AG20443 (cell line): ENCODE measurements at regions not wholly inside any gene's neighbourhood (a gene's known extent, or its start where the extent isn't known, plus 50 kb on each side); places are given as distances from the start of the nearest gene placed in this dataset.

Experiments used
- DNase-seq: peaks from one replicate; pipeline ENCODE4 v3.0.0; 2012; ENCODE audit warnings: low spot score, mixed read lengths

GRCh38 chr15:96390986-96391385 lies 60.5 kb downstream of the NR2F2 start:
- no peak for DNase-seq

GRCh38 chr15:96392380-96393208 lies 62.1 kb downstream of the NR2F2 start:
- no peak for DNase-seq

GRCh38 chr15:96393209-96393513 lies 62.7 kb downstream of the NR2F2 start:
- no peak for DNase-seq

- DNase-seq, result no peak
Observed at GRCh38 chr15:96395687-96396086, 65.2 kb downstream of the NR2F2 start.

- no peak for DNase-seq
Observed at GRCh38 chr15:96398776-96399175, 68.3 kb downstream of the NR2F2 start.

- DNase-seq, result no peak
Observed at GRCh38 chr15:96402403-96402802, 71.9 kb downstream of the NR2F2 start.

- DNase-seq, result no peak
Observed at GRCh38 chr15:96403071-96403470, 72.6 kb downstream of the NR2F2 start.

GRCh38 chr15:96403932-96404331 lies 73.4 kb downstream of the NR2F2 start:
- no peak for DNase-seq

GRCh38 chr15:96404560-96404959 lies 74.1 kb downstream of the NR2F2 start:
- no peak for DNase-seq

- DNase-seq, result no peak
Observed at GRCh38 chr15:96406291-96406690, 75.8 kb downstream of the NR2F2 start.

GRCh38 chr15:96406701-96407100 lies 76.2 kb downstream of the NR2F2 start:
- DNase-seq, result no peak

- DNase-seq, result no peak
Observed at GRCh38 chr15:96407482-96407881, 77.0 kb downstream of the NR2F2 start.

- no peak for DNase-seq
Observed at GRCh38 chr15:96408591-96409183, 78.2 kb downstream of the NR2F2 start.

- DNase-seq, result peak; percentile 27
Observed at GRCh38 chr15:96409215-96410138, 79.0 kb downstream of the NR2F2 start.

GRCh38 chr15:96410175-96411055 lies 79.9 kb downstream of the NR2F2 start:
- no peak for DNase-seq

GRCh38 chr15:96411056-96412031 lies 80.8 kb downstream of the NR2F2 start:
- DNase-seq, result no peak

GRCh38 chr15:96412045-96412905 lies 81.8 kb downstream of the NR2F2 start:
- no peak for DNase-seq

GRCh38 chr15:96412906-96413231 lies 82.4 kb downstream of the NR2F2 start:
- no peak for DNase-seq

GRCh38 chr15:96413657-96414056 lies 83.2 kb downstream of the NR2F2 start:
- no peak for DNase-seq

- no peak for DNase-seq
Observed at GRCh38 chr15:96414875-96415274, 84.4 kb downstream of the NR2F2 start.
